GM06990 (cell line): ENCODE measurements at regions not wholly inside any gene's neighbourhood (a gene's known extent, or its start where the extent isn't known, plus 50 kb on each side); places are given as distances from the start of the nearest gene placed in this dataset.

Experiments
- DNase-seq: peaks from one replicate; pipeline ENCODE4 v3.0.0-alpha.2; 2011; ENCODE audit not compliant: insufficient read length; ENCODE audit errors: extremely low read depth
- H3K27me3 ChIP-seq: replicated peaks from 2 replicates; pipeline ENCODE4 v1.6.0; 2011; ENCODE audit warnings: low read length; ENCODE audit not compliant: control insufficient read depth, insufficient read depth
- H3K36me3 ChIP-seq: 2 replicates; pipeline ENCODE4 v1.5.1; 2011; ENCODE audit warnings: low read length; ENCODE audit not compliant: control insufficient read depth, insufficient read depth
- H3K4me3 ChIP-seq: replicated peaks from 2 replicates; pipeline ENCODE4 v1.5.1; 2011; ENCODE audit warnings: low read depth, mild to moderate bottlenecking, control low read depth, low read length
- CTCF ChIP-seq: IDR thresholded peaks from 2 replicates; pipeline ENCODE4 v1.5.1; 2011; ENCODE audit warnings: low read length, control low read depth, mild to moderate bottlenecking, inconsistent platforms; ENCODE audit not compliant: insufficient read depth, poor library complexity, severe bottlenecking

- TF ChIP-seq CTCF = no peak
- no peaks in the 10 kb centered on the region for H3K36me3 ChIP-seq
- DNase-seq = no peak
- H3K27me3 ChIP-seq = no peaks in the 10 kb centered on the region
- H3K4me3 ChIP-seq = no peak overlapping the region
Measured at GRCh38 chr4:23993373-23993772, 103.5 kb upstream of the PPARGC1A start.

- DNase-seq = no peak
- Histone ChIP-seq H3K36me3 (no peaks in the 10 kb centered on the region), H3K4me3 (no peak overlapping the region), H3K27me3 (no peaks in the 10 kb centered on the region)
- TF ChIP-seq CTCF = no peak
Measured at GRCh38 chr4:23991444-23991843, 101.6 kb upstream of the PPARGC1A start.

- TF ChIP-seq CTCF = no peak
- Histone ChIP-seq H3K27me3 (no peaks in the 10 kb centered on the region), H3K4me3 (no peak overlapping the region), H3K36me3 (no peaks in the 10 kb centered on the region)
- no peak for DNase-seq
Measured at GRCh38 chr4:23986270-23986669, 96.4 kb upstream of the PPARGC1A start.

GRCh38 chr4:23981328-23981727 is 91.5 kb upstream of the PPARGC1A start:
- no peak for DNase-seq

GRCh38 chr4:23979534-23979933 is 89.7 kb upstream of the PPARGC1A start:
- no peak for TF ChIP-seq CTCF
- no peaks in the 10 kb centered on the region for H3K27me3 ChIP-seq
- DNase-seq = no peak
- H3K36me3 ChIP-seq = no peaks in the 10 kb centered on the region
- no peak overlapping the region for H3K4me3 ChIP-seq

More at GRCh38 chr4:23981328-23981727, 91.5 kb upstream of the PPARGC1A start:
- Histone ChIP-seq H3K36me3 (no peaks in the 10 kb centered on the region), H3K27me3 (no peaks in the 10 kb centered on the region), H3K4me3 (no peak overlapping the region)
- TF ChIP-seq CTCF = no peak

- DNase-seq = no peak
- TF ChIP-seq CTCF = no peak
- Histone ChIP-seq H3K4me3 (no peak overlapping the region), H3K36me3 (no peaks in the 10 kb centered on the region), H3K27me3 (no peaks in the 10 kb centered on the region)
Measured at GRCh38 chr4:23978002-23978401, 88.2 kb upstream of the PPARGC1A start.
